Fibroblast of mammary gland (primary cell): ENCODE measurements at regions not wholly inside any gene's neighbourhood (a gene's known extent, or its start where the extent isn't known, plus 50 kb on each side); places are given as distances from the start of the nearest gene placed in this dataset.

Source experiments
- DNase-seq: peaks from one replicate; pipeline ENCODE4 v3.0.0-alpha.2; 2010; ENCODE audit warnings: low read depth
- H3K4me3 ChIP-seq: 2 replicates; pipeline ENCODE4 v1.5.1; 2011; ENCODE audit warnings: low read depth, mild to moderate bottlenecking, low read length, moderate library complexity; ENCODE audit not compliant: control insufficient read depth
- CTCF ChIP-seq: conservative IDR thresholded peaks from 2 replicates; pipeline ENCODE4 v1.5.1; 2011; ENCODE audit warnings: low read depth, low read length, inconsistent platforms; ENCODE audit not compliant: control insufficient read depth, insufficient read depth

GRCh38 chr2:164234074-164234473 is 387.2 kb downstream of the GRB14 start:
- no peak for TF ChIP-seq CTCF
- no peak overlapping the region for H3K4me3 ChIP-seq
- DNase-seq = no peak

- no peak for DNase-seq
- H3K4me3 ChIP-seq = no peak overlapping the region
- no peak for TF ChIP-seq CTCF
These were observed 397.3 kb downstream of the GRB14 start for GRCh38 chr2:164224007-164224406.

GRCh38 chr2:164221473-164221872 is 399.8 kb downstream of the GRB14 start:
- TF ChIP-seq CTCF = no peak

GRCh38 chr2:164220265-164220664 is 401.0 kb downstream of the GRB14 start:
- H3K4me3 ChIP-seq = no peak overlapping the region
- no peak for TF ChIP-seq CTCF
- no peak for DNase-seq

More at GRCh38 chr2:164221473-164221872, 399.8 kb downstream of the GRB14 start:
- H3K4me3 ChIP-seq = no peak overlapping the region
- no peak for DNase-seq

GRCh38 chr2:164213916-164214315 is 407.4 kb downstream of the GRB14 start:
- no peak for TF ChIP-seq CTCF
- H3K4me3 ChIP-seq = no peak overlapping the region

GRCh38 chr2:164205347-164205746 is 415.9 kb downstream of the GRB14 start:
- DNase-seq = peak; percentile 58

More at GRCh38 chr2:164213916-164214315, 407.4 kb downstream of the GRB14 start:
- no peak for DNase-seq

More at GRCh38 chr2:164205347-164205746, 415.9 kb downstream of the GRB14 start:
- no peak for TF ChIP-seq CTCF
- H3K4me3 ChIP-seq = no peak overlapping the region
